ENCODE measurements at regions not wholly inside any gene's neighbourhood (a gene's known extent, or its start where the extent isn't known, plus 50 kb on each side); places are given as distances from the start of the nearest gene placed in this dataset.

DNA sequence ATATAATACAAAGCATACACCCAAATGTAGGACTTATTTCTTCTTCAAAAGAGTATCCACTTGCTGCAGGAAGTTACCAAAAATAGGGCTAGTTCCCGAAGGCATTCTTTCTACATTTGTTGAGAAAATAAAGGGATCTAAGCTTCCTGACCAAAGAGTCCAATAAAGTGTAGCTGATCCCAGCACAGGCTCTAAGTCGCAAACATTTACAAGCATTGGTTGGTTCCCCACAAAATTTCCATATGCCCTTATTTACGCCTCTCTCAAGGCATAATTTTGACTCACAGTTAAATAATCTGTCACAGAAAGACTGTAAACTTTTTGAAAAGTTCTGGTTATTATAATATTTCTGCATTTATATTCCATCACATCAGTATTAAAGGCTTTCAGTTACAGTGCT lies 1520.1 kb upstream of the ZEB2 start:
- WGBS: 100% methylated on average over 2 of the region's 3 CpGs
- no peak overlapping the region for H3K4me3 ChIP-seq (ENCODE audit: insufficient read depth in 1 of 2, low read depth in 1 of 2, low read length in 2 of 2)
- no peak overlapping the region for H2BK5ac ChIP-seq (ENCODE audit: low read depth, low read length, poor library complexity, severe bottlenecking)
- no peaks in the 10 kb centered on the region for H3K9me3 ChIP-seq (ENCODE audit: control insufficient read depth, low read length)
- H3K23ac ChIP-seq (ENCODE audit: low read length in 2 of 2): no peak overlapping the region
- no peak overlapping the region for H3K27ac ChIP-seq (ENCODE audit: low read length, poor library complexity, severe bottlenecking)
- no peak overlapping the region for H4K91ac ChIP-seq (ENCODE audit: low read length)
- H4K8ac ChIP-seq (ENCODE audit: low read length): no peak overlapping the region
- no peak overlapping the region for H2AFZ ChIP-seq (ENCODE audit: low read depth, low read length)
- H2BK120ac ChIP-seq (ENCODE audit: low read depth, low read length): no peak overlapping the region
- H2BK15ac ChIP-seq (ENCODE audit: low read depth, poor library complexity, severe bottlenecking): no peak overlapping the region
- H3K9ac ChIP-seq (ENCODE audit: low read length): no peak overlapping the region
- H3K14ac ChIP-seq (ENCODE audit: low read length in 2 of 2): no peak overlapping the region
- no peaks in the 10 kb centered on the region for H3K79me1 ChIP-seq (replicated peaks; ENCODE audit: low read length, poor library complexity, severe bottlenecking)
- H3K4me2 ChIP-seq (ENCODE audit: low read length, poor library complexity, severe bottlenecking): no peak overlapping the region
- no peak overlapping the region for H2BK12ac ChIP-seq (ENCODE audit: low read length in 2 of 2)
- no peaks in the 10 kb centered on the region for H3K36me3 ChIP-seq (ENCODE audit: control insufficient read depth in 1 of 2, insufficient read depth in 2 of 2, low read depth in 1 of 2, low read length in 2 of 2)
- no peaks in the 10 kb centered on the region for H3K4me1 ChIP-seq (ENCODE audit: control insufficient read depth, insufficient read depth, low read depth, low read length)
- H3K18ac ChIP-seq (ENCODE audit: low read depth in 1 of 2, low read length in 2 of 2): no peak overlapping the region
- no peak for DNase-seq
- no peaks in the 10 kb centered on the region for H3K27me3 ChIP-seq (ENCODE audit: control insufficient read depth in 1 of 2, insufficient read depth in 1 of 2, low read length in 2 of 2)
- no peak overlapping the region for H3K4ac ChIP-seq (ENCODE audit: low read depth in 1 of 2, low read length in 2 of 2)
- H2AK5ac ChIP-seq (ENCODE audit: low read length, severe bottlenecking): no peak overlapping the region

DNA sequence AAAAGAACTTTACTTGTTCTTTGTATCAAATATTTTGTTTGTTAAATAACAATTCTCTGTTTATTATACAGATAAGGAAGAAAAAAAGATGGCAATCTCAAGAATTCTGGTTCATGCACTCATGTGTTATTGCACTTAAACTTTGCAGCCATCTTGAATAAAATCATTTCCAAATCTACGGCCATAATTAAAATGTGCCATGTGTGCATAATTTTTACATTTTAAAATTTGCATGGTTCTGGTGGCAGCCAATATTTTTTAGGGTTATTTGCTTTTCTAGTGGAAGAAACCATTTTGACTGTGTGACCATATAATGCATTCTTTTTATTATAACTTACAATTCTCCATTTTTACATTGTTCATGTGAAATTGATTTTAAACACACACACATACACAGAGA lies 1518.1 kb upstream of the ZEB2 start:
- Histone ChIP-seq H3K23ac (ENCODE audit: low read length in 2 of 2) (no peak overlapping the region), H2BK5ac (ENCODE audit: low read depth, low read length, poor library complexity, severe bottlenecking) (no peak overlapping the region), H3K9ac (ENCODE audit: low read length) (no peak overlapping the region), H3K18ac (ENCODE audit: low read depth in 1 of 2, low read length in 2 of 2) (no peak overlapping the region), H3K4me2 (ENCODE audit: low read length, poor library complexity, severe bottlenecking) (no peak overlapping the region), H2AK5ac (ENCODE audit: low read length, severe bottlenecking) (no peak overlapping the region), H3K79me1 (replicated peaks; ENCODE audit: low read length, poor library complexity, severe bottlenecking) (no peaks in the 10 kb centered on the region), H3K9me3 (ENCODE audit: control insufficient read depth, low read length) (no peaks in the 10 kb centered on the region), H3K4me3 (ENCODE audit: insufficient read depth in 1 of 2, low read depth in 1 of 2, low read length in 2 of 2) (no peak overlapping the region), H3K4ac (ENCODE audit: low read depth in 1 of 2, low read length in 2 of 2) (no peak overlapping the region), H3K4me1 (ENCODE audit: control insufficient read depth, insufficient read depth, low read depth, low read length) (no peaks in the 10 kb centered on the region), H3K27ac (ENCODE audit: low read length, poor library complexity, severe bottlenecking) (no peak overlapping the region), H3K27me3 (ENCODE audit: control insufficient read depth in 1 of 2, insufficient read depth in 1 of 2, low read length in 2 of 2) (no peaks in the 10 kb centered on the region), H4K8ac (ENCODE audit: low read length) (no peak overlapping the region), H2AFZ (ENCODE audit: low read depth, low read length) (no peak overlapping the region), H2BK120ac (ENCODE audit: low read depth, low read length) (no peak overlapping the region), H2BK12ac (ENCODE audit: low read length in 2 of 2) (no peak overlapping the region), H4K91ac (ENCODE audit: low read length) (no peak overlapping the region), H2BK15ac (ENCODE audit: low read depth, poor library complexity, severe bottlenecking) (no peak overlapping the region), H3K14ac (ENCODE audit: low read length in 2 of 2) (no peak overlapping the region), H3K36me3 (ENCODE audit: control insufficient read depth in 1 of 2, insufficient read depth in 2 of 2, low read depth in 1 of 2, low read length in 2 of 2) (no peaks in the 10 kb centered on the region)
- no peak for DNase-seq
- no CpG with 5 or more reads among the region's 1 CpG for WGBS

- H2BK5ac ChIP-seq (ENCODE audit: low read depth, low read length, poor library complexity, severe bottlenecking): no peak overlapping the region
- no peak overlapping the region for H3K9ac ChIP-seq (ENCODE audit: low read length)
- H3K18ac ChIP-seq (ENCODE audit: low read depth in 1 of 2, low read length in 2 of 2): no peak overlapping the region
- no peaks in the 10 kb centered on the region for H3K36me3 ChIP-seq (ENCODE audit: control insufficient read depth in 1 of 2, insufficient read depth in 2 of 2, low read depth in 1 of 2, low read length in 2 of 2)
- H4K8ac ChIP-seq (ENCODE audit: low read length): no peak overlapping the region
- 83% methylated on average over 1 of the region's 7 CpGs for WGBS
- no peak overlapping the region for H3K23ac ChIP-seq (ENCODE audit: low read length in 2 of 2)
- no peak overlapping the region for H3K4ac ChIP-seq (ENCODE audit: low read depth in 1 of 2, low read length in 2 of 2)
- H4K91ac ChIP-seq (ENCODE audit: low read length): no peak overlapping the region
- H3K79me1 ChIP-seq (replicated peaks; ENCODE audit: low read length, poor library complexity, severe bottlenecking): no peaks in the 10 kb centered on the region
- H2BK12ac ChIP-seq (ENCODE audit: low read length in 2 of 2): no peak overlapping the region
- H2BK15ac ChIP-seq (ENCODE audit: low read depth, poor library complexity, severe bottlenecking): no peak overlapping the region
- no peaks in the 10 kb centered on the region for H3K9me3 ChIP-seq (ENCODE audit: control insufficient read depth, low read length)
- no peak overlapping the region for H3K4me3 ChIP-seq (ENCODE audit: insufficient read depth in 1 of 2, low read depth in 1 of 2, low read length in 2 of 2)
- H2AK5ac ChIP-seq (ENCODE audit: low read length, severe bottlenecking): no peak overlapping the region
- no peak overlapping the region for H2BK120ac ChIP-seq (ENCODE audit: low read depth, low read length)
- H2AFZ ChIP-seq (ENCODE audit: low read depth, low read length): no peak overlapping the region
- no peak overlapping the region for H3K4me2 ChIP-seq (ENCODE audit: low read length, poor library complexity, severe bottlenecking)
- no peaks in the 10 kb centered on the region for H3K27me3 ChIP-seq (ENCODE audit: control insufficient read depth in 1 of 2, insufficient read depth in 1 of 2, low read length in 2 of 2)
- H3K27ac ChIP-seq (ENCODE audit: low read length, poor library complexity, severe bottlenecking): no peak overlapping the region
- no peak overlapping the region for H3K14ac ChIP-seq (ENCODE audit: low read length in 2 of 2)
- H3K4me1 ChIP-seq (ENCODE audit: control insufficient read depth, insufficient read depth, low read depth, low read length): no peaks in the 10 kb centered on the region
- DNase-seq: no peak
These were observed 1517.5 kb upstream of the ZEB2 start for GRCh38 chr2:146037334-146037870.

- Histone ChIP-seq H3K4me3 (ENCODE audit: insufficient read depth in 1 of 2, low read depth in 1 of 2, low read length in 2 of 2) (no peak overlapping the region), H3K79me1 (replicated peaks; ENCODE audit: low read length, poor library complexity, severe bottlenecking) (no peaks in the 10 kb centered on the region), H2AK5ac (ENCODE audit: low read length, severe bottlenecking) (no peak overlapping the region), H2BK12ac (ENCODE audit: low read length in 2 of 2) (no peak overlapping the region), H2AFZ (ENCODE audit: low read depth, low read length) (no peak overlapping the region), H3K36me3 (ENCODE audit: control insufficient read depth in 1 of 2, insufficient read depth in 2 of 2, low read depth in 1 of 2, low read length in 2 of 2) (no peaks in the 10 kb centered on the region), H2BK15ac (ENCODE audit: low read depth, poor library complexity, severe bottlenecking) (no peak overlapping the region), H3K4ac (ENCODE audit: low read depth in 1 of 2, low read length in 2 of 2) (no peak overlapping the region), H3K27me3 (ENCODE audit: control insufficient read depth in 1 of 2, insufficient read depth in 1 of 2, low read length in 2 of 2) (no peaks in the 10 kb centered on the region), H3K4me2 (ENCODE audit: low read length, poor library complexity, severe bottlenecking) (no peak overlapping the region), H3K18ac (ENCODE audit: low read depth in 1 of 2, low read length in 2 of 2) (no peak overlapping the region), H3K23ac (ENCODE audit: low read length in 2 of 2) (no peak overlapping the region), H3K9ac (ENCODE audit: low read length) (no peak overlapping the region), H2BK5ac (ENCODE audit: low read depth, low read length, poor library complexity, severe bottlenecking) (no peak overlapping the region), H3K14ac (ENCODE audit: low read length in 2 of 2) (peak overlapping the region in 1 of 2 experiments; percentile 41), H3K9me3 (ENCODE audit: control insufficient read depth, low read length) (peaks cover 2% of the 10 kb centered on the region), H4K8ac (ENCODE audit: low read length) (no peak overlapping the region), H3K4me1 (ENCODE audit: control insufficient read depth, insufficient read depth, low read depth, low read length) (no peaks in the 10 kb centered on the region), H2BK120ac (ENCODE audit: low read depth, low read length) (no peak overlapping the region), H4K91ac (ENCODE audit: low read length) (no peak overlapping the region), H3K27ac (ENCODE audit: low read length, poor library complexity, severe bottlenecking) (no peak overlapping the region)
- DNase-seq: no peak
- WGBS: 90% methylated on average over 3 of the region's 3 CpGs
These were observed 1511.2 kb upstream of the ZEB2 start for GRCh38 chr2:146031158-146031557.
